HG03280 (cell line): ENCODE measurements at regions not wholly inside any gene's neighbourhood (a gene's known extent, or its start where the extent isn't known, plus 50 kb on each side); places are given as distances from the start of the nearest gene placed in this dataset.

Source experiments
- ATAC-seq: cut with Tn5 transposase; IDR thresholded peaks from one replicate; pipeline ENCODE4 v1.9.1; 2021; ENCODE audit warnings: mild to moderate bottlenecking, moderate library complexity; ENCODE audit not compliant: unreplicated experiment

DNA sequence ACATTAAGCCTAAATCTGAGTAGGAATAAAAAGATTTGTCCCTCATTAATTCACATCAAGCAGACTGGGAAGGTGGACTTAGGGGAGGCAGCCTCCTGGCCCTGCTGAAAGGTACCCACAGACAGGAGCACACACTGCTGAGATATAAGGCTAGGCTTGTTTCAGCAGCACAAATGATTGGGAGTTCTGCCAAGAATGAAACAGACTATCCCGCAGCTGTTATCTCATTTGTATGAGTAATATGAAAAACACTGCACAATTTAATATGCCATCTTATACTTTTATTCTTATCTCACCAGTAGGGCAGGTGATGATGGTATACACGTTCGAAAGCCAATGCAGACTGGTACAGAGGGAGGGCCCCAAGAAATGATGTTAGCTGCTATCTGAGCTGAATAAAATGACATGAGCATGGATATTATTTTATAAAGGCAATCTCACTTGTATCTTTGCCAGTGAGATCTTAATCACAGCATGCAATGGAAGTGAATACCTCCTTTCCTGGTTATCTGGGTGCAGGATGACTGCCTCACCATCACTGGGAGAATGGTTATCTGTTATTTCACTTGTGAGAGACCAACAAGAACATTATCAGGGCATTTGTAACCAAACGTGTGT is 258.7 kb upstream of the PPP2R3A start:
- ATAC-seq, result no peak

DNA sequence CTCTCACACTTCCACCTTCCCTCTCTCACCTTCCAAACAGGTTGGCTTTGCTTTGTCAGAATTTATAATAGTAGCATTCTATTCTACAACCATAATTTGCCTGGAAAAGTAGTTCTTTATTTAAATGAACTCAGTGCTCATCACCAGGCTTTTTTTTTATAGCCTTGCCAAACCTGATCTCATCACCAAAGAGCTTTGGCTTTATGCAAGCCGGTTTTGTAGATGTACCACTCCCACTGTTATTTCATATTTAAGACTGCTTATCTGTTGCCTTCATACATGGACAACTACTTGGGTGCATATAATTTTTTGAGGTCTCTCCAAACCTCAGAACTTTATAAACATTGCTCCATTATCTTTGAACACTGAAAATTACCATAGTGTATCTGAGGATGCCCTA is 246.1 kb upstream of the PPP2R3A start:
- ATAC-seq, result no peak

DNA sequence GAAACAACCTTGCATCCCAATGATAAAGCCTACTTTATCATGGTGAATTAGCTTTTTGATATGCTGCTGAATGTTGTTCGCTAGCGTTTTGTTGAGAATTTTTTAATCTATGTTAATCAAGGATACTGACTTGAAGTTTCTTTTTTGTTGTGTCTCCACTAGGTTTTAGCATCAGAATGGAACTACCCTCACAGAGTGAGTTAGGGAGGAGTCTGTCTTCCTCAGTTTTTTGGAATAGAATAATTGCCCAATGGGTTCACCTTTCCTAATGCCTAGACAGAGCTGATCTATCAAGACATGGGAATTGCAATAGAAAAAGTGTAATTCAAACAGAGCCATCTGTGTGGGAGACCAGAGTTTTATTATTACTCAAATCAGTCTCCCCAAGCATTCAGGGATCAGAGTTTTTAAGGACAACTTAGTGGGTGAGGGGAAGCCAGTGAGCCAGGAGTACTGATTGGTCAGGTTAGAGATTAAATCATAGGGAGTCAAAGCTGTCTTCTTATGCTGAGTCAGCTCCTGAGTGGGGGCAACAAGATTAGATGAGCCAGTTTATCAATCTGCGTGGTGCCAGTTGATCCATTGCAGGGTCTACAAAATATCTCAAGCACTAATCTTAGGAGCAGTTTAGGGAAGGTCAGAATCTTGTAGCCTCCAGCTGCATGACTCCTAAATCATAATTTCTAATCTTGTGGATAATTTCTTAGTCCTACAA is 237.4 kb upstream of the PPP2R3A start:
- no peak for ATAC-seq

DNA sequence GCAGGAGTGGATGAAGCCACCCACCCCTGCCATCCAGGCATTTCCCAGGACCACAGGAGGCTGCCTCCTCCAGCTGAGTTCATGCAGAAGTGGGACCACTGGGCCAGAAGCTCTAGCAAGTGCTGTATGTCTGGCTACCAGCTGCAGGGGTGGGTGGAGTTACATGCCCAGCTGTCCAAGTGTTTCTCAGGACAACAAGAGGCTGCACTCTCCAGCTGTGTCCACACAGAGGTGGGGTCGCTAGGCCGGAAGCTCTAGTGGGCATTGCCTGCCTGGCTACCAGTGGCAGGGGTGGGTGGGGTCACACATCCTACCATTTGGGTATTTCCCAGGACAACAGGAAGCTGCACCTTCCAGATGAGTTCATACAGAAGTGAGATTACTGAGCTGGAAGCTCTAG is 234.0 kb upstream of the PPP2R3A start:
- ATAC-seq, result no peak

DNA sequence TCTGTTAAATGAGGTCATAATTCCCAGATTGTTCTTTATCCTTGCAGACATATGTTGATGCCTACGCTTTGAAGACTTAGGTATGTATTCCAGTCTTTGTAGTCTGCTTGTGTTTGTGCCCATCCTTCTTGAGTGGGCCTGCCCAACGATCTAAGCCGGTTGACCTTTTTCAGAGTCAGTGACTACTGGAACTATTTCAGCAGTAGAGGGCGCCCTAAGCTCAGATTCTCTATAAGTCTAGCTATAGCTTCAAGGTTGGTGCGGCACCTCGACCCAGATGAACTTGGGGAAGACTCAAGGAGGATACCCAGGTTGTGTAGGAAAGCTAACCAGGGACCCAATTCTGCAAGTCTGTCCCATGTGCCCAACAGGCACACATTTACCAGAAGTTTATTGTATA is 228.8 kb upstream of the PPP2R3A start:
- ATAC-seq, result no peak

DNA sequence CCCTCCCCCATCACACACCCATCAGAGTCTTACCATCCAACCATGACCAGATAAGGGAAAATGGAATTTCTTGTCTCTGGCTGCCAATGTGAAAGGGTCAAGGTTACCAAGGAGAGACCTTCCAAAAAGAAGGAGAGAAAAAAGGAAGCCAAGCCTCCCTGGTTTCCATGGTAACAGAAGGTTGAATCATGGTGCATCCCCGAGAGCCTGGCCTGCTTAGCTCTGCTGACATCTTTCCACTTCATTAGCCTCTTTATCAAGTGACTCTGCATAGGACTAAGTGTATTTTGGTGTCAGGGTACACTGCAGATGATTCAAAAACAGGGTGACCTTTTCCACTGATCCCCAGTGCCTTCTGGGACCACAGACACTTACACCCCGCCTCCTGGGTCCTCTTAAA is 225.7 kb upstream of the PPP2R3A start:
- no peak for ATAC-seq

DNA sequence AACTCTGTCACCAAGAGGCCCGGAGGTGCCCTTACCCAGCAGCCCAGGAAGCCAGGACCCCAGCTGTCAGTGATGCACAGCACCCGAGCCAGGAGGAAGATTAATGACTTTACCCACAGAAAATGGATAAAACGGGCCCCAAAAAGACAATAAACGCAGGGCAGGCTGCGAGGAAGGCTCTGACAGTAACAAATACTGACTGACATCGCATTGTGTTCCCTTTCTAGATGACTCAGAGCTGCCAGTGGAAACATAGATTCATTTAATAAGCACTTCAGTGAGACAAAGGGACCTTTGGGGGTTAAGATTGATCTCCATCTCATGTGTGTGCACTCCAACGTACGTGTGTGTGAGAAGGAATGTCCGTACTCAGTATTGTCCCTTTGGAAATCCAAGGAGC is 225.3 kb upstream of the PPP2R3A start:
- ATAC-seq, result no peak

DNA sequence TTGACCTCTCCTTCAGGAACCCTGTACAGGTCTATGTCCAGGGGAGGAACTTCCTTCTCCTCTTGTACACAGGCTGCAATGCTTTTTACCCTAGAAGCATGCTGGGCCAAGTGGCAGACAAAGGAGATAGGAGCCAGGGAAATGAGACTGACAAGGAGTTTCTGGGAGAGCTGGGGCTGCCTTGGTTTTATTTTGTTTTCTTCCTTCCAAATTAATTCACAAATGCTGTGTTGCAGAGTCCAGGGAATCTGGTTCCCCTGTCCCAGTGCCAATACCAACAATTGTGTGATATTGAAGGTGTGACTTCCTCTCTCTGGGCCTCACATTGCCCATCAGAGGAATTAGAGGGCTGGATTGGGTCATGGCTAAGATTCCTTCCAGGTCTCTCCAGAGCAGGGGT is 224.8 kb upstream of the PPP2R3A start:
- ATAC-seq, result no peak

DNA sequence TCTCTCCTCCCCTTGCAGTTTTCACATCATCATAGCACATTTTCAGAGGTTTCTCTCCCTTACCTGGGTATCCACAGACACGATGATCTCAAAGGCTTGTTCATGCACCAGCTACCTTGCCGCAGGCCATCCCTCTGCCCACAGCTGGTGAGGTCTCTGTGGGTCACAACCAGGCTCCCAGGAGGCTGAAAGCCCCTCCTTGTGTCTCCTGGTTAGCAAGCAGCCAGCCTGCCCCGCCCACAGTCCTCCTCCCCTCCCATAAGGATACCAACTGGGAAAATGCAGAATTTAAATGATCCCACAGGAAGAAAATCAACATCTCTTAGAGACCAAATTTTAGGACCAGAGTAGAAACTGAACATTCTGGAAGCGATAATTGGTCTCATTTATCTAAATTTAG is 213.5 kb upstream of the PPP2R3A start:
- ATAC-seq, result no peak

DNA sequence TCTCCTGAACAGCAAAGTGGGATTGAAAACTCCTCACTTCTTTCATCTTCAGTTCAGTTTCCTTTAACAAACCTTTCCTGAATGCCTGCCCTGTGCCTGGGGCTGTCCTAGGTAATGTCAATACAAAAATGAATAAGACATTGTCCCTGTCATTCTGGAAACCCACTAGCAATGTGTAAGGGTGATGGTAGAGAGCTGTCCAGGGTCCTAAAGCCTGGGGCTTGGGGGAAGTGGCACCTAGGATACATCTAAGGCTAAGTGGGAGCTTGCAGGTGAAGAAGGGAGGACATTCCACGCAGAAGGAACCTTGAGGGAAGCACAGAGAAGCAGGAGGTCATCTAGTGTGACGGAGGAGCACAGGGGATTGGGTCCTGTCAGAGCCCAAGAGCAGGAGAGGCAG is 212.7 kb upstream of the PPP2R3A start:
- ATAC-seq, result no peak

DNA sequence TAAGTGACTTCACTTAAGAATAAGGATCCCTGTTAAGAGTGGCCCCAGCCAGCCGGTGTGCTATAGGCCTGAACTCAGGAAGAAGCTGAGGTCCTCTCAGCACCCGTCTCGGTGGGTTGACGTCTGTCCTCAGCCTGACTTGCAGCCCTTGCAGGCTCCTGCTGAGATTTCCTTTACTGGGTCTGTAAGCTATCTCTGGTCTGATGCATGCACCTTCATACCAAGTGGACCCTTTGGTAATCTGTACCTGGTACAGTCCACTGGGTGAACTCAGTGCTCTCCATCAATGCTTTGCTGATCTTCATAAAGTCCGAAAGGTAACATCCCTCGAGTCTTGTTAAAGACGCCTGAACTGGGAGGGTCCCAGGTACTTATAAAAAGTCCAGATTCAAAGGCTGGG is 212.0 kb upstream of the PPP2R3A start:
- no peak for ATAC-seq

DNA sequence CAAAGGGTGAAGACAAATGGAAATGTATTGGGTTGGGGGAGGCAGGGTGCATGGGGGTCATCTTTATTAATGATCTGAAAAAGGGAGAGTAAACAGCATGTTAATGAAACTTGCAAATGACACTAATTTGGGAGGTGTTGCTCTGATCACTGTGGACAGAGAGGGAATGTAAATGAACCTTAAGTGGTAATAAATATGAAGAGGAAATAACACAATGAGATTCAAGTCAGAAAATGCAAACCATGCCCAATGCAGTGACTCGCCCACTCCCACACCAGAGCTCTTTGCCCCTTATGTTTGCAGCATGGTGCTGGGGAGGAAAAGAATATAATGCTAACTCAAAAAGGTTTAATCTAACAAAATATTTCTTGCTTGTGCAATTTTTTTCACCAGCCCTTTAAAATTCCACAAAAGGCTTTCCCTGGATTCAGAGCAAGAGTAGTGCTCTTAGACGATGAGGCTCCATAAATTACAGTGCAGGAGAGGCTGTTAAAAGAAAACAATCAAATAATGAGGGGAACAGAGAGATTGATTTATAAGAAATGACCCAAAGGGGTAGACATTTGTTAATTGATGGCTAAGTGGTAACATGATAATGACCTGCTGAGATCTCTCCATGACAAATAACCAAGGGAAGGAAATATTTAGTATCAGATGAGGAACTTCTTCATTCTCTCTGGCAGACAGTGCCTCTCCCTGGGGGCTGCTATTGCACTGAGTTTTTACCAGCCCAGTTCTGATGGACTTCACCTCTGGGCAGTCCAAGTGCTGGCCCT is 210.0 kb upstream of the PPP2R3A start:
- no peak for ATAC-seq

DNA sequence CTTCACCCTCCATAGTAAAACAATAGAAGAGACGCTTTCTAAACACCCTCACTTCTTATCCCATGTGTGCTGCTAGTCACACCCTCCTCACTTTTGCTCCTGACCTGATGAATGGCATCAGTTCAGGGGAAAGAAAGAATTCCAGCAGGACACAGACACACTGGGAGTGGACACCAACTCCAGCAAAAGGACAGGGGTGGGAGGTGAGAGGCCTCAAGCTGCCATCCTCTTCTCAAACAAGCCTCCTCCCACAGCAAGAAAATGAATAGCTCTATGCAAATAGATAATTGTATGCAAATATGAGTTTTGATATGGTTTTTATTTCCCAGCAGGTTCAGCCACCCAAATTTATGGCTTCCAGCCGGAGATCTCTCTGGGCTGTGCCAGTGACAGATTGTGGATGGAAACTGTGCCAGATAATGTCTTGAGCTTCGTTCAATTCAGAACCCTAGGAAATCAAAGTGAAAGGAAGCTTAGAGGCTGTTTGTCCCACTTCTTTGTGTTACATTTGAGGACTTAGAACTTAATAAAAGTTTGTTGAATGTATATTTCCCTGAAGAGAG is 209.3 kb upstream of the PPP2R3A start:
- no peak for ATAC-seq

DNA sequence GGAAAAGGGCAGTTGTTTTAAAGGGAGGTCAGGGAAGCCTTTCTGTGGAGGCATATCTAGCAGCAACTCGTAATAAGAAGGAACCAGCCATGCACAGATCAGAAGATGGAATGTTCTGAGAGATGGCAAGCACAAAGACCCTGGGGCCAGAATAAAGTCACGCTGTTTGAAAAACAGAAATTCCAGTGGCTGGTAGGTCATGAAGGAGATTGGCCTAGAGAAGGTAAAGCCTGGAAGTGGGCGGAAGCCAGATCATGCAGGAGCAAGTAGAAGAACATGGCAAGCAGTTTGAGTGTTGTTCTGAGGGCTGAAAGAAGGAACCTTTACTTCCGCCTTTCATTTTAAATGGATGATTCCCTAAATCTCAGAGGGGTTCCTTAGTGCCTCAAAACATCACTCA is 208.1 kb upstream of the PPP2R3A start:
- ATAC-seq, result no peak

DNA sequence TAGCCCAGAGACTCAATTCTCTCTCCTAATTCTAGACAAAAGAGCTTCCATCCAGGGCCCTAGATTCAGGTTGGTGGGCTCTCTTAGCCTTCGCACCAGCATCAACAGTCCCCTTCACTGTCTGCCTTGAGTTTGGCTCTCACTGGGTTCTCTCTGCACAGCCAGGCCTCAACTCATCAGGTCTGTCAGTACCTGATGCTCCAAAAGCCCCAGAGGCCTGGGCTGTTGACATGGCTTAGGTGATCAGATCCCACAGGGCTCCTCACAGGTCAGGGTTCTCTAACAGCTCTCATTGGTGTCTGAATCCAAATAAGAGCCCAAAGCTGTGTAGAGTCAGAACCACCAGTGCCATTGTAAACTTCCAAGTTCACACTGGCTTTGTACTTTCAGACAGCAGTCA is 206.6 kb upstream of the PPP2R3A start:
- no peak for ATAC-seq

DNA sequence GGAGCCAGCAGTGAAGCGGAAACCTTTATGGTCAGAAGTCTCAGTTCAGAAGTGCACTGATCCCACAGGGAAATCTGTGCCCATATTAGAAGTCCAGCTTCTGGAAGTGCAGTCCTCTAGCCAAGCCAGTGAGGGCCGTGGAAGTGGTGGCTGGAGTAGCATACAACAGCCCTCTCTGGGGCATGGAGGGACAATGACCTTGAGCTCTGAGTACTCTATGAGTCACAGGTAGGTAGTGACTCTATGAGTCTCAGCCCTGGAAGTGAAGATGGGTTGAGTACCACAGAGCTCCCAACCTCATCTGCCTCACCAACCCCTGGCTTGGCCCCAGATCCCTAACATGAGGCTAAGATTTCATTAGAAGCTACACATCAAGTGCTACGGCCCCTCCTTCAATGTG is 205.9 kb upstream of the PPP2R3A start:
- no peak for ATAC-seq

DNA sequence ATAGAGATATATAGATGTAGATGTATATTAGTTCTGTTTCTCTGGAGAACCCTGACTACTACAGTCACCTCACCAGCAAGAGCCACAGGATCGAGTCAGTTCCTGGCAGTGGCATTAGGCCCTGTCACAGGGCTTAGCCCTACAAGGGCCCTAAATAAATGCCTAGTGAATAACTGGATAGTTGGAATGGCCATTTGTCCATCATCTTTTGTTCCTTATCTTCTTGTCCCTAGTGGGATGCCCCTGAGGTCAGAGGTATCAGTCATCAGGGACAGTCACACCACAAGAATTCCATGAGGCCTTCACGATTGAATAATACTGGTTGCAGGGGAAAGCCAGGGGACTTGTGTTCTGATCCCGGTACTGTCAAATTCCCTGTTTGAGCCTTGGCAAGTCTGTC is 204.9 kb upstream of the PPP2R3A start:
- no peak for ATAC-seq

DNA sequence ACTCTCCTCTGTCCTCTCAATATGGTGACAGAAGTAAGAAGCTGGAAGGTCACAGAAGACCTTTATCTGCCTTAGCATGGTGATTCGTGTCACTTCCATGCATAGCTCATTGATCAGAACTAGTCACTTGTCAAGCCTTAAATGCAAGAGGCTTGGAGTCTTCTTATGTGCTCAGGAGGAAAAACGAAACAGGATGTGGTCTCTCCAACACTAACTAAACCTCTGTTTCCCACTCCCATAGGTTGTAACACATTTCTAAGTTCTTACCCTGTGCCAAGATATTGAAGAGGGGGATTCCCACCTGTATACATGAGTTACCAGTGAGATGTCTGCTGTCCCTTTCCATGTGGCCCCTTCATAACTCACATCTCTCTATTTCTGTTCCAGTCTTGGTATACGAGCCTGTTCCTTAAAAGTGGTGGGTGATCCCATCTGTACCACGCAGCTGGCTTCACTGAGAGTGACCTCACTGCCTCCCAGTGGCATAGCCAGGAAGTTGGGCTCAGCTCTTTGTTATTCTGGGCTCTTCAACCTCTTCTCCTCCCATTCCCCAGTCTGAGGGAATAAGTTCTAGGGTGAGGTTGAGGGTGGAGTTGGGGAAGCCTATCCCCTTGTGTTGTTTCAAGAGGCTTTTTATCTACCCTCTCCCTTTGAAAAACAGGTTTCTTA is 203.2 kb upstream of the PPP2R3A start:
- ATAC-seq, result no peak

DNA sequence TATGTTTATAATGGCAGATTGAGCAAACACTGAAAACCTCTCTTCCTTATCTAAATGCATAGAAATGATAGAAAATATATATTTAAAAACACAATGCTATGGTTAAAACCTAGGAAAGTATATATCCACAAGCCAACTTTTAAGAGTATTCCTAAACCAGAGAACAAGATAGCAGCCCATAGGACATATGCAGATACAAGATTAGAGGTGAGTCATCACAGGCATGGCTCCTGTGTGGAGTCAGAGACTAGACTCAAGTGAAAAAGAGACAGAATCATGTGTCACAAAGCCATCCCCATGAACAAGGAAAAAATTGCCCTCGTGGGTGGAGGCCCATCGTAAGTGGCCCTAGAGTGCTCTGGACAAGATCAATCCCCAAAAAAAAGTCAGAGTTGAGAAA is 199.4 kb upstream of the PPP2R3A start:
- no peak for ATAC-seq

DNA sequence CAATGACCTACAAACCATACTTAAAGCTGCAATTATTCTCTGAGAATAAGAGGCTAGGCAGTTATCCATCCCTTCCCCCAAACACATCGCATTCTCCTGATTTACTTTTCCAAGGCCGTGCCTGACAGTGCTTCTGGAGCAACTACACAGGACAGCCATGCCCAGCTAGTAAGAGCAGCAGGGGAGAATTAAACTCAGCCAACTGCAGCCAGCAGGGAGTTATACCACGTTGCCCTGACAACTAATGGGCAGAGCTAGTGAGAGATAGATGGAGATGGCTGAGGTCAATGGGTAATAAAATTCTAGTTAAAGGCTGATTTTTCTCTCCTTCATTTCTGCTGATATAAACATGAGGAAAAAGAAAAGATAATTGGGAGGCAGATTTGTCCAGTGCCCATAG is 193.8 kb upstream of the PPP2R3A start:
- ATAC-seq, result no peak

DNA sequence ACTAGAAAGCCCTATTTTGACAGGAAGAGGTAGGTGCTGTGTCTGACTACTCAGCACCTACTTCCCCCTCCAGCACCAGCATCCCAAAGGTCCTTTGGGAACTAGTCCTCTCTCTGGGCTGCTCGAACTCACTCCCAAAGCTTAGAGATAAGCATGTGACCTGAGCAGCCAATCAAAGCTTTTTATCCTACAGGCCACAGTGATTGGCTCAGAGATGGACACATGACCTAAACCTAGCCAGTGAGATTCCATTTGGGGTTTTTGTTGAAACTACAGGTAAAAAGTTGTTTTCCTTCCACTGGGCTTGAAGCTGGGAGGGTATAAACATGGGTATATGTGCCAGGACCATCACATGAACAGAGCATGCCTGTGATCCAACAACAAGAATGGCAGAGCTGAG is 186.5 kb upstream of the PPP2R3A start:
- ATAC-seq, result no peak
